Right renal pelvis (tissue), 4 donors: ENCODE measurements at regions not wholly inside any gene's neighbourhood (a gene's known extent, or its start where the extent isn't known, plus 50 kb on each side); places are given as distances from the start of the nearest gene placed in this dataset.

ENCODE experiments used
- DNase-seq, 4 donors: peaks; one replicate each; pipeline ENCODE4 v3.0.0-alpha.2; 2013; ENCODE audit warnings: low read depth in 4 of 4, low spot score in 3 of 4, missing footprints in 1 of 4

GRCh38 chr12:105774037-105774436, 364.7 kb downstream of the NUAK1 start:
- no peak for DNase-seq

- peak in 3 of 4 donors; percentile 7 to 64 (median 60) for DNase-seq
Observed at GRCh38 chr12:105775343-105775742, 363.4 kb downstream of the NUAK1 start.

- no peak for DNase-seq
Observed at GRCh38 chr12:105783983-105784947, 354.5 kb downstream of the NUAK1 start.

DNA sequence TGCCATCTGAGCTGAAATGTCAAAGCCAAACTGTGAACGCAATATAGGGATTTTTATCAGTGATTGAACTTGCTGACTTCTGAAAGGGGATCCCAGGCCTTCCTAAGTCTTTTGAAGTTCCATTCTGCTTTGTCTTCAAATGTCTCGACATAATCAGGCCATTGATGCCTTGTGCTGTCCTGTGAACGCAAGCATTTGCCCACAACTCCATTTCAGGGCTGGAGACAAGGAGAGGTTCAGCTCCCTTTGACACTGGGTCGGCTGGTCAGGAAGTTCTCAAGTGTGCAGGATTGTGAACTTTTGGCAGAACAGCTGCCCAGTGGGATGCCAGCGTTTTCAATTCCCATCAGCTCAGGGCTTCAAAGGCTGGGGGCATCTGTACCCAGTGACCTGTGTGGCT, 345.3 kb downstream of the NUAK1 start:
- no peak for DNase-seq

- no peak for DNase-seq
Observed at GRCh38 chr12:105798256-105798845, 340.4 kb downstream of the NUAK1 start.

GRCh38 chr12:105799103-105799502, 339.7 kb downstream of the NUAK1 start:
- DNase-seq, result no peak

DNA sequence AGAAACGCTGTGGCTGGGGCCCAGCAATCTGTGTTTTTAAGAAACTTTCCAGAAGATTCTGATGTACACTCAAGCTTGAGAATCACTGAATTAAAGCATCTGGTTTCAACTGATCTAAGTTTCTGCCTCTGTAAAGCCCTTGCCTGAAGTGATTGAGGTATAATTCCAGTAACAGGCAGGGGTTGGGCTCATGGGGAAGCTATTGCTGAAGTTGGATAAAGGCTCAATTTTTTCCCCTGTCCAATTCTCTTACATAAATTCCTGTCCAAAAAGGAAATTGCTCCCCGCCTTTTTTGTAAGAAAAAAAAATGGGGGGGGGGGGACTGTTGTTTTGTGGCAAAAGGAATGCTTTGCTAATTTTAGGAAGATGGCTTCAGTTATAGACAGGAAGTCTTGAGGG, 337.4 kb downstream of the NUAK1 start:
- no peak for DNase-seq

- no peak for DNase-seq
Observed at GRCh38 chr12:105803292-105803691, 335.5 kb downstream of the NUAK1 start.

DNA sequence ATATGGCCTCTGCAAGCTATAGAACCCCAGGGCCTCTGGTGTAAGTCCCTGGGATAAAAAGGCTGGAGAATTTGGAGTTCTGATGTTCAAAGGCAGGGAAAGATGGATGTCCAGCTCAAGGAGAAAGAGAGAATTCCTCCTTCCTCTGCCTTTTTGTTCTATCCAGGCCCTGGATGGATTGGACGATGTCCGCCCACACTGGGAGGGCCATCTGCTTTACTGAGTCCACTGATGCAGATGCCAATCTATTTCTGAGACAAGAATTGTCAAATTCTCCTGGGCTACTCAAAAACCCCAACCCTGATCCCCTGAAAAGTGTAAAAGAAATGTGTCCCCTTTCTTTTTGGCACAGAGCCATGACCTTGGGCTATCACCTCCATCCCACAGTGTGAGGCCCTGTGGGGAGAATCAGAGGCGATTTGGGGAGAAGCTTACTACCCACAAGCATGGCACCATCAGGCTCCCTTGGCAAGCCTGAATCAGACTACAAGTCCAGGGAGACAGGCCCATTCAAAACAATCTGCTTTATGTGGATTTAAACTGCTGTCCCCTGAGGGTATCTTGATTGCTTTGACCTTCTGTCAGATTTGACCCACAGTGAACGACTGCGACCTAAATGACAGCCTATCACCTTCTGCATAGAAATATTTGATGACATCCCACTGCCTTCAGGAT, 334.0 kb downstream of the NUAK1 start:
- DNase-seq, result no peak

- no peak for DNase-seq
Observed at GRCh38 chr12:105805730-105806399, 332.9 kb downstream of the NUAK1 start.

- no peak for DNase-seq
Observed at GRCh38 chr12:105806400-105806770, 332.4 kb downstream of the NUAK1 start.

- no peak for DNase-seq
Observed at GRCh38 chr12:105812366-105812765, 326.4 kb downstream of the NUAK1 start.

- no peak for DNase-seq
Observed at GRCh38 chr12:105813201-105813600, 325.6 kb downstream of the NUAK1 start.

GRCh38 chr12:105814283-105814682, 324.5 kb downstream of the NUAK1 start:
- no peak for DNase-seq

- DNase-seq, result no peak
Observed at GRCh38 chr12:105819549-105819948, 319.2 kb downstream of the NUAK1 start.

- no peak for DNase-seq
Observed at GRCh38 chr12:105820429-105821125, 318.2 kb downstream of the NUAK1 start.

DNA sequence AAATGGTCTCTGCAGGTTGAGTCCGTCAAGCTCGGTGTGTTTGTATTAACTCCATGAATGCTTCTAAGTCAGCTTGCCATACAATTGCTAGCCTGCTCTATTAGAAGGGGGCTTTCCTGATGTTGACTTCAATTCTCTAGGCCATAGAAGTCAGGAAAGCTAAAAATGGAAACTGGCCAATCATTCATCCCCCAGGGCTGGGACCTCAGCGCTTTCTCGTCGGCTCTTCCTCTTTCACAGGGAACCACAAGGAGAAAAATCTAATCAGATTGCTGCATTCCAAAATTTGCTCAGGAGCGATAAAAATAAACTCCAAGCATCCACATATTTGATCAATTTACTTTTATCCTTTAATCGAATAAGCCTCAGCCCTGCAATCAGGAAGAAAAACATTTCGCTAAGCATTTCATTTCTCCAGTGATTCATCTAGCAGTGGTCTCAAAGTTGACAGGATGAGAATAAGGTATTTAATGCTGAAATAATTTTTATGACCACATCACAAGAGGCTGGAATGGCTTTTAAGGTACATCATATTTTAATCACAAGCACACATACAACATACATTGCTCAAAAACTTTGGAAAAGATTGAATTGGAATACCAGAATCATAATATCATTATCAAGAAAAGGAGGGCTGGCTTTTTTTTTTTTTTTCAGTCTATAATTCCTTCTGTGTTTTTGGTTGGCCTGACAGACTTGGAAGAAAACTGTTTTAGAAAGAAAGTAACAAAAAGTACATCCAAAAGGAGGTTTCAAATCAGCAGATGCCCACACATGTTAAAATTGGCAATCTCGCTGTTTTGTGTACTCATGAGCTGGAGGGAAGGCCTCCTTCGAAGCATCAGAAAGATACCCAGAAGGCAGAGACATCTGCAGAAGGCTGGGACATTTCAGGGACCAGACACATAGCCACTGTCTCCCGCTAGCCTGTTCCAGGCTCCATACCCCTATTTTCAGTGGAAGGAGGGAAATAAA, 316.3 kb downstream of the NUAK1 start:
- DNase-seq, result no peak

- no peak for DNase-seq
Observed at GRCh38 chr12:105823810-105824209, 314.9 kb downstream of the NUAK1 start.

GRCh38 chr12:105825141-105825540, 313.6 kb downstream of the NUAK1 start:
- DNase-seq, result no peak
